Cerebellar cortex (tissue), 1 donor: ENCODE measurements at regions not wholly inside any gene's neighbourhood (a gene's known extent, or its start where the extent isn't known, plus 50 kb on each side); places are given as distances from the start of the nearest gene placed in this dataset.
"Not testable (repeated sequence)": the region's sequence is repeated elsewhere in the genome, so short reads cannot be mapped to it uniquely, and the experiment has no call there.

ENCODE experiments used
- DNase-seq: peaks from one replicate; pipeline ENCODE4 v3.0.0-alpha.2; 2015; ENCODE audit warnings: low spot score

GRCh38 chr12:89856431-89856830, 147.8 kb upstream of the ATP2B1 start:
- DNase-seq, result no peak

- no peak for DNase-seq
These were observed 140.1 kb upstream of the ATP2B1 start for GRCh38 chr12:89848732-89849131.

GRCh38 chr12:89846473-89847055, 137.9 kb upstream of the ATP2B1 start:
- DNase-seq, result no peak

- DNase-seq, result no peak
These were observed 137.1 kb upstream of the ATP2B1 start for GRCh38 chr12:89845767-89846166.

- no peak for DNase-seq
These were observed 136.7 kb upstream of the ATP2B1 start for GRCh38 chr12:89845366-89845765.

- DNase-seq, result no peak
These were observed 135.9 kb upstream of the ATP2B1 start for GRCh38 chr12:89844539-89844938.

- no peak for DNase-seq
These were observed 131.7 kb upstream of the ATP2B1 start for GRCh38 chr12:89840162-89840922.

GRCh38 chr12:89839444-89839843, 130.8 kb upstream of the ATP2B1 start:
- no peak for DNase-seq

GRCh38 chr12:89838833-89839232, 130.2 kb upstream of the ATP2B1 start:
- DNase-seq, result no peak

- no peak for DNase-seq
These were observed 127.4 kb upstream of the ATP2B1 start for GRCh38 chr12:89836026-89836425.

GRCh38 chr12:89834676-89835075, 126.0 kb upstream of the ATP2B1 start:
- no peak for DNase-seq

GRCh38 chr12:89833337-89834252, 125.0 kb upstream of the ATP2B1 start:
- DNase-seq, result no peak

- no peak for DNase-seq
These were observed 123.7 kb upstream of the ATP2B1 start for GRCh38 chr12:89832336-89832735.

- DNase-seq, result no peak
These were observed 122.9 kb upstream of the ATP2B1 start for GRCh38 chr12:89831310-89832095.

- DNase-seq, result no peak
These were observed 120.9 kb upstream of the ATP2B1 start for GRCh38 chr12:89829434-89829975.

- DNase-seq, result no peak
These were observed 119.9 kb upstream of the ATP2B1 start for GRCh38 chr12:89828575-89828974.

GRCh38 chr12:89827592-89827991, 119.0 kb upstream of the ATP2B1 start:
- DNase-seq, result no peak

- no peak for DNase-seq
These were observed 117.8 kb upstream of the ATP2B1 start for GRCh38 chr12:89826468-89826867.

GRCh38 chr12:89825591-89826449, 117.2 kb upstream of the ATP2B1 start:
- DNase-seq, result no peak

- DNase-seq, result no peak
These were observed 116.2 kb upstream of the ATP2B1 start for GRCh38 chr12:89824822-89825221.

- not testable (repeated sequence) for DNase-seq
These were observed 114.4 kb upstream of the ATP2B1 start for GRCh38 chr12:89822992-89823391.
